ENCODE measurements at regions not wholly inside any gene's neighbourhood (a gene's known extent, or its start where the extent isn't known, plus 50 kb on each side); places are given as distances from the start of the nearest gene placed in this dataset.
"Not testable (repeated sequence)": the region's sequence is repeated elsewhere in the genome, so short reads cannot be mapped to it uniquely, and the experiment has no call there.

DNA sequence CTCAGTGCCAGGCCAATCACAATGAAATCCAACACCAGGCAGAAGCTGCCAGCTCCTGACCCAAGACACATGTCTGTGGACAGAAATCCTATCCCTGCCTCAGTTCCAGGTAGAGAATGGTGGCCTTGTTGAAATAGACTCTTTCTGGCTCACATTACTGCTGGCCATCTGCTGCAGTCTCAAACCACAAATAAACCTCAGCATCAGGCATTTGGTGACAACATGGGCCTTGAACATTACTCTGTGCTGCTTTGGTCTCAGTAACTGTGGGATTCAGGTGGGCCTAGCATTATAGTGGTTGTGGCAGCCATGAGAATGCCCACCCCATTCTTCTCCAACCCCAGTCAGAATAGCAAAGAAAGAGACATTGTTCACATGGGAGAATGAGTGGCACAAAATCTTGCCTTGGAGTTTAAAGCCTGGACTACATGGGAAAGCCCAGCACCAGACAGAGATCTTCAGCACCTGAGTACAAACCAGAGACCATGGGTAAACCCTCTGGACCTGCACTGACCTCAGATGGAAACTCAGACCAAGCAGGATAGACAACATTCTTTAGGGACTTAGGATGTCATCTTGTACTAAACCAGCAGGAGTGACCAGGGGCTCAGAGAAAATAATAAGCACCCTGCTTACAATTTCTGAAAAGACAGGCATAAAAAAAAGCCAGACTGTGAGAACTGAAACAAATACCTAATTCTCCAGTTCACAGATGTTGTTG, 50.4 kb upstream of the TRAM1L1 start:
- DNase-seq, result no peak

- peak in 3 of 56 donors; percentile 2 to 28 (median 8) for DNase-seq
These were observed 51.8 kb upstream of the TRAM1L1 start for GRCh38 chr4:117137145-117137544.

- DNase-seq, result not testable (repeated sequence)
These were observed 53.4 kb upstream of the TRAM1L1 start for GRCh38 chr4:117138732-117139131.

GRCh38 chr4:117154251-117154650, 68.9 kb upstream of the TRAM1L1 start:
- no peak for DNase-seq

DNA sequence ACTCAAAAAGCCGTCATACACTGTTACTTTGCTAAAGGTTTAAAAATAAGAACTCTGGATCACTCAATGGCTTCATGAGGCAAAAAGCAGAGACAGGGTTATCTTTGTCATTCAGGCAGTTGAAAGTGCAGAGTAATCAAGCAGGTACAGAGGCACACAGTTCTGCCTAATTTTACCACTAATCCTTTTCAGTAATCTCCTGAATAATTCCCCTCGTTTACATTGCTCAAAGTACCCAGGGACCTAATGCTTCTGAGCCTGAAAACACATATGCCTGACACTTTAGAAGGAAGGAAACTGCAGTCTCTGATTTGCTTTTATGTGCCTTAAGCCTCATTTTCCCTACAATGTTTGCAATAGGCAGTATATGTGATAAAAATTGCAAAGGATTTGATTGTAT, 71.4 kb upstream of the TRAM1L1 start:
- DNase-seq, result no peak

- DNase-seq, result no peak
These were observed 72.0 kb upstream of the TRAM1L1 start for GRCh38 chr4:117157360-117157759.

- no peak for DNase-seq
These were observed 77.6 kb upstream of the TRAM1L1 start for GRCh38 chr4:117162976-117163375.

DNA sequence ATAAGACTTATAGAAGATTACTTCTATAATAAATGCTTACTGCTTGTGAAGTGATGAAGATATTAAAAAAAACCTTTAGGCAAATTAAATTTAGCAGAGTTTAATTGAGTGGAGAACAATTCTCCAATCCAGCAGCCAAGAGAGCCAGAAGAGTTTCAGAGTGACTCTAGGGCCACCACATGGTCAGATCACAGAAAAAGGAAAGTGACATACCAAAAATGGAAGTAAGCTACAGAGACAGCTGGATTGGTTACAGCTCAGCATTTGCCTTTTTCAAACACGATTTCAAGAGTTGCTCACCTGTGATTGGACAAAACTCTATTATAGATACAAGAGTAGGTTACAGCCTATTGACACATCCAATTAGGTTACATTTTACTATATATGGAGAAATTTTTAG, 79.0 kb upstream of the TRAM1L1 start:
- DNase-seq, result no peak

DNA sequence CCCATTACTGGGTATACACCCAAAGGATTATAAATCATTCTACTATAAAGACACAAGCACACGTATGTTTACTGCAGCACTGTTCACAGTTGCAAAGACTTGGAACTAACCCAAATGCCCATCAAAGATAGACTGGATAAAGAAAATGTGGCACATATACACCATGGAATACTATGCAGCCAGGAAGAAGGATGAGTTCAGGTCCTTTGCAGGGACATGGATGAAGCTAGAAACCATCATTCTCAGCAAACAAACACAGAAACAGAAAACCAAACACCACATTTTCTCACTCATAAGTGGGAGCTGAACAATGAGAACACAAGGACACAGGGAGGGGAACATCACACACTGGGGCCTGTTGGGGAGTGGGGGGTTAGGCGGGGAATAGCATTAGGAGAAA, 90.0 kb upstream of the TRAM1L1 start:
- DNase-seq, result not testable (repeated sequence)

DNA sequence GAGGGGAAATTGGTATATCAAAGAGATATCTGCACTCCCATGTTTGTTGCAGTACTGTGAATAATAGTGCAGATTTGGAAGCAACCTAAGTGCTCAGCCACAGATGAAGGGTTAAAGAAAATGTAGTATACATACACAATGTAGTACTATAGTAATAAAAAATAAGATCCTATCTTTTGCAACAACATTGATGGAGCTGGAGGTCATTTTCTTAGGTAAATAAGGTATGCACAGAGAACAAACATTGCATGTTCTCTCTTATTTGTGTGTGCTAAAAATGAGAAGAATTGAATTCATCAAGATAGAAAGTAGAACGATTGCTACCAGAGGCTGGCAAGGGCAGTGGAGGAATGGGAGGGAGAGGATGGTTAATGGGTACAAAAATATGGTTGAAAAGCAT, 117.9 kb upstream of the TRAM1L1 start:
- DNase-seq, result no peak

GRCh38 chr4:117210551-117210950, 125.2 kb upstream of the TRAM1L1 start:
- DNase-seq, result no peak

- DNase-seq, result no peak
These were observed 138.9 kb upstream of the TRAM1L1 start for GRCh38 chr4:117224256-117224655.

DNA sequence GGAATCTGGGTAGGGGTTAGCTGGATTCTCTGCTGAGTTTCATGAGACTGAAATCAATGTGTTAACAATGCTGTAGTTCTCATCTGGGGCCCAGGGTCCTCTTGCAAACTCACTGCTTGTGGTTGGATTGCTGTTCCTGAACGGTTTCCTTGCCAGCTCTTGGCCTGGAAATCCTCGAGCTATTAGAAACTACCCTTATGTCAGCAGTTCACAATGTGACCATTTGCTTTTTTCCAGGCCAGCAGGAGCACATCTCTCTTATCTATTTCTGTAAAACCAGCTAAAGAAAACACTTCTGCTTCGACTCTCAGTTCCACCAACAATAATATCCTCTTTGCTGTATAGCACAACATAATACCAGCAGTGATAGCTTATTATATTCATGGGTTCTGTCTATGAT, 140.1 kb upstream of the TRAM1L1 start:
- no peak for DNase-seq

DNA sequence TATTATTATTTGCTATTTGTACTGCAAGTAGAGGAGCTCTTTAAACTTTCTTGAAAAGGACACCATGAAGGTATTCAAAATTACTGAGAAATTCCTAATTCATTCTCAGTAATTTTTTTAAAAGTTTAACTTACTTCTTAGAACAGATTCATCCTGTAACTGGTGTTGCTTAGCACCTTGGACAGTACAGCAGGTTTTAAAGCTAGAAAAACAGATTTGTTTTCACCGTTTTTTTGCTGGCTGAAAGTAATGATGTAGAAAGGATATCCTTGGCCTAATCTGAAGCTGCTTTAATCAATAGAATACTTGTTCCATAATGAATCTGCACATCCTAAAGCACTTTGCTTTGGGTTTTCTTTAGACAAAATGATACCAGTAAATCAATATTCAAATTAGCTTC, 142.5 kb upstream of the TRAM1L1 start:
- DNase-seq, result no peak

GRCh38 chr4:117239434-117239833, 154.1 kb upstream of the TRAM1L1 start:
- DNase-seq, result no peak

GRCh38 chr4:117249333-117249732, 164.0 kb upstream of the TRAM1L1 start:
- no peak for DNase-seq

DNA sequence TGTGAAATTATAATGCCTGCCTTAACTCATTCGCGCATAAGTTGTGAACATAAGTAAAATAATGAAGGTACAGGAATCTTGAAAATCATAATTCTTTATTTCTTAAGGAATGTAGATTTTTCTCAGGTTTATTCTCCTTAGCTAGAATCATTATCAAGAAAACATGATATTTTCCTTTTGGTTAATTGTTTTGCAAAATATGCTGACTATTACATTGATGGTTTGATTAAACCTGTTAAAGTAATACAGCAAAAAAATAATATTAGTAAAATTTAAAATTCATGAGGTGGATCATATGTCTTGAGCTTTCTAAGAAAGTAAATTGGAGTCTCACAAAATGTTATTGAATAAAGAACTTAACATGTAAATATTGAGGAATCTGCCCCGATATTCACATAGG, 178.7 kb upstream of the TRAM1L1 start:
- no peak for DNase-seq

GRCh38 chr4:117267317-117267716, 181.9 kb upstream of the TRAM1L1 start:
- no peak for DNase-seq

GRCh38 chr4:117284736-117285135, 199.4 kb upstream of the TRAM1L1 start:
- no peak for DNase-seq

DNA sequence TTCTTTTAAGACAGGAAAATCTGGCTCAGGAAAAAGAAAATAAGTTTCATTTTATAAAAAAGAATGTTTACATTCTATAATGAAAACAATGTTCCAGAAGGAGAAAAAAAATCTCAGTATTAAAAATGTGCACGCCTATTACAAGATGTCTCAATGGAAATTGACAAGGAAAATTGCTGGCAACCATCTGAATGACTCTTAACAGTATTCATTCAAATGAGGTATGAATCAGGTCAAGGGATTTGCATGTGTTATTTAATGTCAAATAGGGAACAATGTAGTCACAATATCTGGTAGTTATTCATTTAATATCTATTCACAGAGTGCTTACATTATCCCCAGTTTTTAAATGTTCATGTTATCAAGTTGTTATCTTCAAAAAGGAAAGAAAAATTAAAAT, 208.4 kb upstream of the TRAM1L1 start:
- no peak for DNase-seq

DNA sequence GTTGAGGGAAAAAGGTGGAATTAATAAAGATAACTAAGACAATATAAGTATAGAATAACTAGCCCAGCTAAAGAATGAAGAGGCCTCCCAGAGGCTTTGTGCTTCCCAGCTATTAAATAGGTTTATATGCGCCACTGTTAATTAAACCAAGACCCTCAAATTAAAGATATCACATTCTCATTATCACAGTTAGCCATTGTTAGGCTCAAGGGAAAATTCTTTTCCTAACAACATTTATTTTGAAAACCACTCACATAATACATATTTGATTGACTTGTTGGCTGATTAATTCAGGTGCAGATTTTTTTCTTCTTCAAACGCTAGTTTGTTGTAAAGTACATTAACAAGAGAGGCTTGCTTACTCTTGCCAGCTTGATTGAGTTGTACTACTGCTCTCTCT, 216.8 kb upstream of the TRAM1L1 start:
- no peak for DNase-seq

- DNase-seq, result no peak
These were observed 225.8 kb upstream of the TRAM1L1 start for GRCh38 chr4:117311215-117311614.

GRCh38 chr4:117311989-117312388, 226.6 kb upstream of the TRAM1L1 start:
- DNase-seq, result no peak
